Omental fat pad (tissue), 3 donors: ENCODE measurements at regions not wholly inside any gene's neighbourhood (a gene's known extent, or its start where the extent isn't known, plus 50 kb on each side); places are given as distances from the start of the nearest gene placed in this dataset.

Experiments used
- ATAC-seq: fragments of 150-250 bp; one replicate; pipeline ENCODE4 v1.9.1; 2016; ENCODE audit warnings: mild to moderate bottlenecking, moderate library complexity; ENCODE audit not compliant: low FRiP score
- DNase-seq: peaks from one replicate; pipeline ENCODE4 v3.0.0-alpha.2; 2019; ENCODE audit warnings: low spot score
- CTCF ChIP-seq, 3 donors: fragments of 450-650 bp; IDR thresholded peaks; one replicate each; pipeline ENCODE4 v1.5.1; 2016 to 2017; ENCODE audit warnings: antibody characterized with exemption in 3 of 3, mild to moderate bottlenecking in 3 of 3, moderate library complexity in 2 of 3

- no peak for TF ChIP-seq CTCF (IDR thresholded peaks at IDR 0.05)
- no peak for ATAC-seq
- DNase-seq, result no peak
Observed at GRCh38 chr16:82567175-82567574, 59.6 kb upstream of the CDH13 start.

- no peak for TF ChIP-seq CTCF (IDR thresholded peaks at IDR 0.05)
- ATAC-seq (no peak), DNase-seq (no peak)
Observed at GRCh38 chr16:82563401-82563800, 63.4 kb upstream of the CDH13 start.

- TF ChIP-seq CTCF (IDR thresholded peaks at IDR 0.05), result no peak
- ATAC-seq (no peak), DNase-seq (no peak)
Observed at GRCh38 chr16:82562183-82562683, 64.5 kb upstream of the CDH13 start.

GRCh38 chr16:82560805-82561325 is 65.9 kb upstream of the CDH13 start:
- no peak for DNase-seq
- no peak for ATAC-seq
- no peak for TF ChIP-seq CTCF (IDR thresholded peaks at IDR 0.05)

- ATAC-seq, result no peak
- no peak for DNase-seq
- no peak for TF ChIP-seq CTCF (IDR thresholded peaks at IDR 0.05)
Observed at GRCh38 chr16:82544378-82545160, 82.2 kb upstream of the CDH13 start.

- ATAC-seq (no peak), DNase-seq (no peak)
- TF ChIP-seq CTCF (IDR thresholded peaks at IDR 0.05), result no peak
Observed at GRCh38 chr16:82542714-82543113, 84.1 kb upstream of the CDH13 start.

- DNase-seq, result no peak
- no peak for TF ChIP-seq CTCF (IDR thresholded peaks at IDR 0.05)
- ATAC-seq, result no peak
Observed at GRCh38 chr16:82541103-82541502, 85.7 kb upstream of the CDH13 start.
